Endodermal cell (in vitro differentiated cells): ENCODE measurements at regions not wholly inside any gene's neighbourhood (a gene's known extent, or its start where the extent isn't known, plus 50 kb on each side); places are given as distances from the start of the nearest gene placed in this dataset.
A peak's percentile ranks its signal among the peaks of the same experiment; 100 is the strongest.

ENCODE experiments used
- DNase-seq: peaks from one replicate; pipeline ENCODE4 v3.0.0-alpha.2; 2017
- H3K27ac ChIP-seq: 2 replicates; pipeline ENCODE4 v1.5.1; 2013; ENCODE audit warnings: mild to moderate bottlenecking, low read depth, low read length, moderate library complexity
- H3K27me3 ChIP-seq: 2 replicates; pipeline ENCODE4 v1.6.1; 2013; ENCODE audit warnings: mild to moderate bottlenecking, low read length, moderate library complexity; ENCODE audit not compliant: insufficient read depth, control insufficient read depth, poor library complexity, severe bottlenecking
- H3K36me3 ChIP-seq: 2 replicates; pipeline ENCODE4 v1.7.0; 2013; ENCODE audit warnings: mild to moderate bottlenecking, low read length, moderate library complexity; ENCODE audit not compliant: control insufficient read depth, insufficient read depth
- H3K4me1 ChIP-seq: one replicate; pipeline ENCODE4 v1.7.0; 2013; ENCODE audit warnings: low read length; ENCODE audit not compliant: control insufficient read depth, insufficient read depth
- H3K4me3 ChIP-seq: 2 replicates; pipeline ENCODE4 v1.5.1; 2013; ENCODE audit warnings: mild to moderate bottlenecking, low read length, moderate library complexity
- H3K9ac ChIP-seq: 2 replicates; pipeline ENCODE4 v1.6.1; 2013; ENCODE audit warnings: mild to moderate bottlenecking, low read length, moderate library complexity; ENCODE audit not compliant: poor library complexity, severe bottlenecking; ENCODE audit errors: extremely low read depth
- H3K9me3 ChIP-seq: 2 replicates; pipeline ENCODE4 v1.6.1; 2013; ENCODE audit warnings: mild to moderate bottlenecking, low read length, moderate library complexity; ENCODE audit not compliant: control insufficient read depth
- H3K27ac Mint-ChIP-seq: 2 replicates; pipeline ENCODE4 v1.8.0; 2020; ENCODE audit warnings: mixed read lengths
- H3K27me3 Mint-ChIP-seq: 2 replicates; pipeline ENCODE4 v1.8.0; 2021; ENCODE audit warnings: mild to moderate bottlenecking, mixed read lengths; ENCODE audit not compliant: insufficient read depth
- H3K36me3 Mint-ChIP-seq: 2 replicates; pipeline ENCODE4 v1.8.0; 2020; ENCODE audit warnings: low read depth, mixed read lengths
- H3K4me1 Mint-ChIP-seq: 2 replicates; pipeline ENCODE4 v1.8.0; 2020; ENCODE audit warnings: mixed read lengths
- H3K4me3 Mint-ChIP-seq: 2 replicates; pipeline ENCODE4 v1.8.0; 2020; ENCODE audit warnings: mild to moderate bottlenecking, moderate library complexity, mixed read lengths
- H3K9me3 Mint-ChIP-seq: 2 replicates; pipeline ENCODE4 v1.8.0; 2020; ENCODE audit warnings: mild to moderate bottlenecking, mixed read lengths
- CTCF ChIP-seq: fragments of 200-600 bp; sonication (generic); conservative IDR thresholded peaks from 2 replicates; pipeline ENCODE4 v1.5.0; 2021; ENCODE audit warnings: antibody characterized with exemption, mild to moderate bottlenecking
- WGBS, 2 experiments: methylation state at CpG; one replicate each; pipeline versions ENCODE4 v1.1.5 to v1.1.7; 2013; ENCODE audit warnings: missing lambda C conversion rate in 2 of 2, mixed read lengths in 1 of 2; ENCODE audit not compliant: insufficient coverage in 1 of 2, insufficient read length in 1 of 2; 5-methylcytosine and 5-hydroxymethylcytosine counted together

GRCh38 chr6:142686507-142686887 lies 258.5 kb downstream of the HIVEP2 start:
- H3K4me1 ChIP-seq = no peaks in the 10 kb centered on the region
- no peaks in the 10 kb centered on the region for H3K9me3 ChIP-seq
- no peaks in the 10 kb centered on the region for H3K36me3 Mint-ChIP-seq
- DNase-seq = no peak
- no peak overlapping the region for H3K9ac ChIP-seq
- no peaks in the 10 kb centered on the region for H3K4me1 Mint-ChIP-seq
- no peak overlapping the region for H3K27ac ChIP-seq
- 80 to 95% methylated on average over 1 to 2 of the region's 2 CpGs for WGBS, 2 experiments
- TF ChIP-seq CTCF = no peak
- H3K27me3 Mint-ChIP-seq = no peaks in the 10 kb centered on the region
- H3K4me3 ChIP-seq = no peak overlapping the region
- H3K36me3 ChIP-seq = no peaks in the 10 kb centered on the region
- H3K9me3 Mint-ChIP-seq = no peaks in the 10 kb centered on the region
- no peaks in the 10 kb centered on the region for H3K27me3 ChIP-seq
- no peak overlapping the region for H3K27ac Mint-ChIP-seq
- H3K4me3 Mint-ChIP-seq = no peak overlapping the region

GRCh38 chr6:142692942-142693341 lies 252.0 kb downstream of the HIVEP2 start:
- Histone ChIP-seq H3K4me3 (no peak overlapping the region), H3K4me1 (no peaks in the 10 kb centered on the region), H3K27me3 (no peaks in the 10 kb centered on the region), H3K9ac (no peak overlapping the region), H3K36me3 (no peaks in the 10 kb centered on the region), H3K27ac (no peak overlapping the region), H3K9me3 (no peaks in the 10 kb centered on the region)
- TF ChIP-seq CTCF = peak; percentile 98
- Mint-ChIP-seq H3K27ac (peak overlapping the region; percentile 4), H3K9me3 (no peaks in the 10 kb centered on the region), H3K4me1 (peaks cover 8% of the 10 kb centered on the region), H3K4me3 (peak overlapping the region; percentile 10), H3K36me3 (no peaks in the 10 kb centered on the region), H3K27me3 (no peaks in the 10 kb centered on the region)
- DNase-seq = peak; percentile 91
- WGBS, 2 experiments = 6 to 16% methylated on average over 9 to 11 of the region's 11 CpGs

GRCh38 chr6:142693441-142693840 lies 251.5 kb downstream of the HIVEP2 start:
- Histone ChIP-seq H3K27ac (no peak overlapping the region), H3K9ac (no peak overlapping the region), H3K27me3 (no peaks in the 10 kb centered on the region), H3K36me3 (no peaks in the 10 kb centered on the region), H3K4me3 (no peak overlapping the region), H3K9me3 (no peaks in the 10 kb centered on the region), H3K4me1 (no peaks in the 10 kb centered on the region)
- no peak for DNase-seq
- H3K4me3 Mint-ChIP-seq = peak overlapping the region; percentile 10
- H3K4me1 Mint-ChIP-seq = peaks cover 10% of the 10 kb centered on the region
- 88 to 94% methylated on average over 3 to 4 of the region's 4 CpGs for WGBS, 2 experiments
- no peak for TF ChIP-seq CTCF
- H3K27me3 Mint-ChIP-seq = no peaks in the 10 kb centered on the region
- no peaks in the 10 kb centered on the region for H3K36me3 Mint-ChIP-seq
- H3K9me3 Mint-ChIP-seq = no peaks in the 10 kb centered on the region
- no peak overlapping the region for H3K27ac Mint-ChIP-seq
